ENCODE measurements at regions not wholly inside any gene's neighbourhood (a gene's known extent, or its start where the extent isn't known, plus 50 kb on each side); places are given as distances from the start of the nearest gene placed in this dataset.

GRCh38 chr22:22432937-22433336 is 75.6 kb downstream of the ZNF280B start (continued):
- TF ChIP-seq CTCF (IDR thresholded peaks at IDR 0.05; ENCODE audit: control extremely low read depth in 1 of 3, insufficient read depth in 1 of 3, low read depth in 1 of 3, low read length in 3 of 3) (no peak), SIX5 (IDR thresholded peaks at IDR 0.05; ENCODE audit: low read depth, low read length) (no peak), TEAD4 (IDR thresholded peaks at IDR 0.05; ENCODE audit: low read depth, low read length) (no peak), NANOG (IDR thresholded peaks at IDR 0.05; ENCODE audit: insufficient read depth, low read depth, low read length, poor library complexity, severe bottlenecking) (no peak), USF2 (IDR thresholded peaks at IDR 0.05; ENCODE audit: low read length) (no peak), ATF2 (IDR thresholded peaks at IDR 0.05; ENCODE audit: low read length) (no peak)

Data from H1 (cell line).